GM21786 (cell line): ENCODE measurements at regions not wholly inside any gene's neighbourhood (a gene's known extent, or its start where the extent isn't known, plus 50 kb on each side); places are given as distances from the start of the nearest gene placed in this dataset.

ENCODE experiments used
- ATAC-seq: cut with Tn5 transposase; IDR thresholded peaks from one replicate; pipeline ENCODE4 v1.9.1; 2021; ENCODE audit not compliant: unreplicated experiment

DNA sequence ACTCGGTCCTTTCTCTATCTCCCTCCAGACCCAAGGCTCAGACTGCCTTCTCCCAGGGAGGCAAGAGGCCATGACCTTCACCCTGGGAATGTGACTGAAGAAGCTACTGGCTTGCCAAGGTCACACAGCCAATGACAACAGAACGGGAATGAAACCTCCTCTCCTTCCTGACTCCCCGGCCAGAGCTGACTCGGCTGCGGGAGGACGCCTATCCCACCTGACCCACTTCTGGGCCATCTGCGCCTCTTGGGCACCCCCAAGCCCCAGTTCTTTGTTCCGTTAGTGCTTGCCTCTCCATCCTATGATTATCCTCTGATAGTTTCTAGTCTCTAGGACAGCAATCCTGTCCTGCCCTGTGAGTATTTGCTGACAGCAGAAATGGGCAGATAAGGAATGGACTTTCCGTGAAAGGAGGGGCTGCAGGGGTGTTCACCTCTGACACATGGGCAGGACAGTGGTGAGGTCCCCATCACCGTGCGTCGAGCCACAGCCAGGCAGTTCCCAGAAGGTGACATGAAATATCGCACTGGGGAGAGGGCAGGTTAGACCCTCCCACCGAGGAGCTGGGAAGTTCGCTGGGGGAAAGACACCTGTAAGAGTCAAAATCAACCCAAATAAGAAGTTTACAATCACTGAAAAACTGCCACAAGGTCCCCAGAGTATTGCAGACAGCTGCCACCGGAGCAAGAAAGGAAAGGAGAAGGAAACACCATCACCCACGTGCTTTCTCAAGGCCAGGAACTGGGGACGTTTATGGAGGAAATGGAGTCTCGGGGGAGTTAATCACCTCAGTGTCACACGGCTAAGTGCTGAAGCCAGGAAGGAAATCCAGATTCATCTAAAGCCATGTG, 63.0 kb downstream of the INSIG1 start:
- ATAC-seq = no peak

DNA sequence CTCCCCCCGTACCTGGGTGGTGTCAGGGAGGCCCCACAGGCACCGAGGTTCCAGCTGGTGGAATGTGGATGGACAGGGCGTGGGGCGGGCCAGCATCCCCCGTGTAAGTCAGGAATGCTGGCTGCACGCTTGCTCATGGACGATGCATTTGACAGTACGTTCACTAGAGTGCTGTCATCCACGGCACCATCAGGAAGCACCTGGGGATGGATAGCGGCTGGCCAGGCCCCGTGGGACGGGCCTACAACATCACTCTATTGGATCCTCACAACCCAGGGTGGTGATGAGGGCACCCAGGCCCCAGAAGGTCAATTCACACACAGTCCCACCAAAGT, 63.6 kb downstream of the INSIG1 start:
- no peak for ATAC-seq

DNA sequence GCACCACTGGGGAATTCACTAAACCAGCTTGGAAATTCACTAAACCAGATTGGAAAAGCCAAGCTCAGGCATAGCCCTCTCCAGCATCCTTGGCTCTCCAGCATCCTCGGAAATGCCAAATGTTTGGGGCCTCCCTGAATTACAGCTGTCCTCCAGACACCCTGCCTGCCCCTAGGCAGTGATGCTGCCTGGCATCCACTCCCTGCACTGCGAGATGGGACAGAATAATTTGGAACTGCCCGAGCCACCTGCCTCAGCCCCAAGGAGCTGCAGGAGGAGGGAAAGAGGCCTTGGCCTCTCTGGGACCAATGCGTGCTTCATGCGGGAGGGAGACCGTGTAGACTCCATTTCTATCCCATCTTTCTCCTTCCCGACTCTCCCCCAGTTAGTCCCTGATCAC, 64.3 kb downstream of the INSIG1 start:
- no peak for ATAC-seq

DNA sequence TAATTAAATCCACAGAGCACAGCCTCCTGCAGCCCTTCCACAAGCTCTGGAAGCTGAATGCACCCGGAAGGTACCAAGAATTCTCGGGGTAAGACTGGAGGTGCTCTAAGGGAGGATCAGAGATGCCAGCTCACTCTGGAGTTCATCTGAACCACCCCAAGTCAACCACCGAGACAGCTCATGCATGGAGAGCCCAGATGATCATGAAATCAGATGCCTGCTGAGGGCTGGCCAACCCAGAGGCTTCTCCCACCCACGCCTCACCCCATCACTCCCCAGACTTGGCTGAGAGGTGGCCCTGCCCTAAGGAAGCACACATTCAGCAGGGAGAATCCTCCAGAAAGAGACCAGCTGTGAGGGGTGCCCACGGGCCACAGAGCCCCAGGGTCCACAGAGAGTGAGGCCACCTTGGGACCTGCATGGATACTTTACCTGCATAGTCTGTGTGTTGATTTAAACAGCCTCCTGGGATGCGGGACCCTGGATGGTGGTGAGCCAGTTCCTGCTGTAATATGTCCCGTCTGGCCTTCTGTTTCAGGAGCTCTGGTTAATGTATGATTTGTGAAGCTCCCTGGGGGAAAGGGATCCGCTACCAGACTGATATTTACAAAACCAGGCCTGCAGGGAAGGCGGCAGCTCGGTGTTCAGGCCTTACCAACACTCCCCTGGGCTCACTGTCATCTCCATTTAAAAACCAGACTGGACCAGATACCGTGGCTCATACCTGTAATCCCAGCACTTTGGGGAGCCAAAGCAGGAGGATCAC, 64.9 kb downstream of the INSIG1 start:
- ATAC-seq = no peak

DNA sequence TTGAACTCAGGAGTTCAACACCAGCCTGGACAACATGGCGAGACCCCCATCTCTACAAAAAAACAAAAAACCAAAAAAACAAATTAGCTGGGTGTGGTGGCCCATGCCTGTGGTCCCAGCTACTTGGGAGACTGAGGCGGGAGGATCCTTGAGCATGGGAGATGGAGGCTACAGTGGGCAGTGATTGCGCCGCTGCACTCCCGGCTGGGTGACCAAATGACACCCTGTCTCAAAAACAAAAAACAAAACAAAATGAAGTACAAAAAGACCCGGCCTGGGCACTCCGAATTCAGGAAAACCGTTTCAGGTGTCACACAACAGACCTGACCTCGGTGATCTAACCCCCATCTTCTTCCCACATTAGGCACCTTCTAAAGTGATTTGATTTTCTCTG, 65.5 kb downstream of the INSIG1 start:
- ATAC-seq = no peak

DNA sequence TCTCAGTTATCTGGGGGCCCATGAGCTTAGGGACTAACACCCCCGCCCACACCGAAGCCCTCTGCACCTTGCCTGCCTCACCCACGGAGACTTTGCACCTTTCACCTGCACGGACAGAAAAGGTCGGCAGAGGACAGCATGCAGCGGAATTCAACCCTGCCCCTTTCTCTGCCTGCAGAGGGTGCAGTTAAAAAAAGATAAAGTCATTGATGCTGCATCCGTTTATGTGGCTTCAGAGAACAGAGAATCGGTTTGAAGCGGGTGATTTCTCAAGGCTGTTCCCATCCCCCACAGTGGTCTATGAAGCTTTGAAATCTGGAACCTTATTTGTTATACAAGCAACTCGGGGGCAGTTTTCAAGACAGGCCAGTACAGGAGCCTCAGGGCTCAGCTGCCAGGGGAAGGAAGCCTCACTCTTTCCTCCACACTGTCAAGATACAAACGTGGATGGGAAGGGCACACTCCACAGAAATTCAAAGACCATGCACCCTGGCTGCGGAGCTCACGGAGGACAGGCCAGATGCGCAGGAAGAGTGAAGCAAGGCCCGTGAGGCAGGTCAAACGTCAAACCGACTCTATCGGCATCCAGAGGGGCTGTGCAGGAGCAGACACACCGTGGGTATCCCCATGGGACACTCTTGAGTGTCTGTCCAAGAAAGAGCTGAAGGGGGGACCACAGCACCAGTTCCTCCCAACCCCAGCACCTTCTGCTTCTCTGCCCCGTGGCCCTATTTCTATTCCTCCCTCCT, 66.3 kb downstream of the INSIG1 start:
- no peak for ATAC-seq

DNA sequence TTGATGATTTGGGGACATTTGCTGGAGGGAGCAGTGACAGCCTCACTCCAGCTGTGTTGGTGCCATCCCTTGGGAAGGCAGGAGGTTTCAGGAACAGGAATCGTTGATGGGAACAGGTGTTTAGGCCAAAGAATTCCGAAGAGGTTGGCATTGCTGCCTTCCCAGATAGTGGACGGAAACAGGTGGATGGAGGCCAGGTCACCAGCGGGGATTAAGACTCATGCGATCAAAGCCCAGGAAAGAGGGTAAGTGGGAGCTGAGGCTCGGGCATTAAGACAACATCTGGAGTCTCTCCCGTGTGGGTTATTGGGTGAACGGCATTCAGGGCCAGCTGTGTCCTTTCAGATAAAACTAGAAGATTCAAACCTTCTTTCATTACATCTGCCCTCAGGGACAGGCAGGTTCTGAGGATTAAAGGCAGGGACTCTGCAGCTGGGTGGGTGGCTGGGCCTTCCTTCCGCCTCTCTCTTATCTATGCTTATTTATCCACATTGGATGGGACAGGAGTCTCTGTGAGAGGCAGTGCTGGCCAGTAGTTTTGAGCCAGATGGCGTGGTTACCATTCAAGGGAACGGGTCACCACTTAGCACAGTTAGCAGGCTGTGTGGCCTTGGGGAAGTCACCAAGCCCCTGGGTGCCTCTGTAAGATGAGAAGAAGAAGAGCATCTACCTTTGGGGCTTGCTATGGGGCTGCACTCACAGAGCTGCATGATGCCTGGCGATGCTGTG, 67.6 kb downstream of the INSIG1 start:
- no peak for ATAC-seq

DNA sequence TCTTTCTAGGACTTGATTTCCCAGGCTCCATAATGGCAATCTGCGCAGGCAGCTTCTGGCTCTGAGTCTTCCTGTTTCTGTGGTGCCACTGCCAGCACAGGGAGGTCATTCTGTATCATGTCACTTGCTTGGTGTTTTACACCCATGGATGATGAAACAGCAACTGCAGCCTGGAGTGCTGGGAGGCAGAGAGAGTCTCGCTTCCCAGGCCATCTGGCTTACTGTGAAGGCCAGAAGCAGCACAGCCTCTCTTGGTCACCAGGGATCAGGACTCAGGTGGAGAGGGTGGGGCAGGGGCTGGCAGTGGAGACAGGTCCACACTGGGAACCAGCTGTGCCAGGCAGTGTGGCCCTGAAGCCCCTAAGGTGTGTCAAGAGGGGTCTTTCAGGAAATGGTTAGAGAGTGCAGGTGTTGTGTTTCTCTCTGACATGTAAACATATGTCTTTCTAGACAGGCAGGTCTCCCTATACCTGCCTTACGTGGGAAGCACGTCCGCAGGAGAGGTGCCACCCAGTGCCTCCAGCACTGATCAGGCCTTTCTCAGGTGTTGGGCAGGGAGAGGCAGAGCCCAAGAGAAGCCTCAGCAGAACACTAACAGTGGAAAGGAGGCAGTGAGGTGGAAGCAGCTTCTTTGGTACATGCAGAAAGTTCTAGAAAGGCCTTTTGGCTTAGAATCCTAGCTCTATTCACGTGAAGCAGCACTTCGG, 71.4 kb downstream of the INSIG1 start:
- no peak for ATAC-seq

DNA sequence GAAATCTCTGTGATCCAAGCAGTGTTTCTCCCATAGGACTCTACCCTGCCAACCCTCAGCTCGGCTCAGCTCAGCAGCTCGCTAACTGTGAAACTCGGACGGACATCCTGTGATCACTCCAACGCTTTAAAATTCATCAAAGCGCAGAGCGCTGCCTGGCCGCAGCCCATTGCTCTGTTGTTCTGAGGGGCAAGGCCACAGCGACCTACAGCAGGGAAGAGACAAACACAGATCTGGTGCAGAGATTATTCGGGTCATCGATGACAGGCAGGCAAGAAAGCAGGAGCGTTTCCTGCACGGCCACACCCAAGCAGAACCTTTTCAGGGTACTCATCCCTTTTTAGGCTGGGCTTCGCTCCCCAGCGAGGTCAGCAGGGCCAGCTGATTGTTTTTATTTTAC, 72.1 kb downstream of the INSIG1 start:
- no peak for ATAC-seq

DNA sequence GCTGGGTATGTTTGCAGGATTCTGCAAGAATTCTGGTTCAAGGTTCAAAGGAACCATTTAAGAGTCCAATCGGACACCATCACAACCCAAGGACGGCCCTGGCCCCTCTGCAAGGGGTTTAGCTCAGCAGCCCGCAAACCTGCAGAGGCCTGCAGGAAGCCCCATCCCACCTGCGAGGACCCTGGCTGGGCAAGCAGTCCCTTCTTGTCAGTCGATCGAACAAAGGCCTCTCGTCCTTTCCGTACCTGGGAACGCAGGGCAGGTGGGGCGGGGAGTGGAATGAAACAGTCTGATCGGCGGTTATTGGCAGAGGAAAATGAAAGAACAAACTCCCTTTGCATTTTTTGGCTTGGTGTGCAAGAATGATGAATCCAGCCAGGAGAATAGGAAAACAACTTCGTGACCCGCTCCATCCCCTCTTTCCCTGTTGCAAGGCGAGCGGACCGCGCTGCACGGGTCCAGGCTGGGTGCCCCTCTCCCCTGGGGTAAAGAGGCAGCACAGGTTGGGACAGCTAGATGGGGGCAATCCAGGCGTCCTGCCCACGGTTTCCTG, 73.7 kb downstream of the INSIG1 start:
- ATAC-seq = no peak

DNA sequence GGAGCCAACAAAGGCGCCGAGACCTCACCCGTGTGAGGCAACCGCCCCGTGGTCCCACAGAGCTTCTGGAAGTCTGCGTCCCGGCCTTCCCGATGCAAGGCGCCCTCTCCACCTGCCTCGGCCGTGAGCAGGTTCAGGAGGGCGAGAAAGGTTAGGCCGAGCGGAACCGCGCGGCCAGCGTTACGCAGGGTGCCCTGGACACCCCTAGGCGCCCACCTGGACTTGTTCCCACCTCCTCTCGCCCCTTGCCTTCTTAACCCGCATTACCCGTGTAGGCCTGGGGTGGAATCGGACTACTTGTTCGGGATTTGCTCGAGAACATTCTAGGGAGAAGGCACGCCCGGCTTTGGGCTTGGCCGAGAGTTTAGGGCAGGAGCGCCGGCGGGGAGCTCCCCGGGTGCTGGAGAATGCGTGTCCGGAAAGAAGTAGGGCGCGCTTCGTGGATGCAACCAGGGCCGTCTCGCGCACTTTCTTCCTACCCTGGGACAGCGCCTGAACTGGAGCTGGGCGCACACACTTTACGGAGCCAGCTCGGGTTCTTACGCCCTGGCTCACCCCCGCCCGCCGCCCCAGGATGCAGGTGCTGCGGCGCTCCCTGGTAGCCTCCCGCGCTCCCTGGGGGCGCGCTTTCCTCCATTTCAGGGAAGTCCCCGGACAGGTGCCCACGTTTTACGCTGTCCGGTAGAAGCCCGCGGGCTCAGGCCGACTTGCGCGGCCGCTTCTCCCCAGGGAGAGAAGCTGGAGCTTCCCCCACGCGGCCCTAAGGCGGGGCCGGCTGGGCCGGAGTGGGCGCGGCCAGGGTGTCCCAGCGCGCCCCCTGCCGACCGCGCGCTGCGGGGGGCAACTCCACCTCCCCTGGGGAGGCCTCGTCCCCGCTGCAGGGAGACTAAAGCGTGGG, 74.5 kb downstream of the INSIG1 start:
- no peak for ATAC-seq

DNA sequence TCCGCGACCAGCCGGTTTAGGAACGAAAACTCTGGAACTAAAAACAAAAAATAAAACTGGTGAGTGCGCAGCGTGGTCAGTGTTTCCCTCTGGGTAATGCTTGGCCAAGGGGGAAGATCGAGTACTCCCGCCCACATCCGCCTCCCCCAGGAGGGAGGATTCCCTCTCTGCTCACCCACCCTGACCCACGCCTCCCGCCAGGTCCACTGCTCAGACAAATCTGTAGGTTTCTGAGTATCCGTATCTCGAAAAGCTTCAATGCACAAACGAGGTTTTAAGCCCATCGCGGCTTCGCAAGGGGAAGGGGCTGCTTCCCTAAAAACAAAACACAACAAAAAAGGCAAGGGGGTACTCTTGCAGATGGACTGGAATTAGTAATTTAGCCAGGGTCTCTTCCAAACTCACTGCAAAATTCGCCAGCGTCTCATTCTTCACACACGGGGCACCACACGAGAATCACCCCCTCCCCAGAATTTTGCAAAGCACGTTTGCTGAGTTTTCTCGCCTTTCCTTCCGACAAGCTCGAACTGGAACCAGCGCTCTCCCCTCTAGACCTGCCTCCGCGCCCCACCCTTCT, 75.2 kb downstream of the INSIG1 start:
- ATAC-seq = no peak

DNA sequence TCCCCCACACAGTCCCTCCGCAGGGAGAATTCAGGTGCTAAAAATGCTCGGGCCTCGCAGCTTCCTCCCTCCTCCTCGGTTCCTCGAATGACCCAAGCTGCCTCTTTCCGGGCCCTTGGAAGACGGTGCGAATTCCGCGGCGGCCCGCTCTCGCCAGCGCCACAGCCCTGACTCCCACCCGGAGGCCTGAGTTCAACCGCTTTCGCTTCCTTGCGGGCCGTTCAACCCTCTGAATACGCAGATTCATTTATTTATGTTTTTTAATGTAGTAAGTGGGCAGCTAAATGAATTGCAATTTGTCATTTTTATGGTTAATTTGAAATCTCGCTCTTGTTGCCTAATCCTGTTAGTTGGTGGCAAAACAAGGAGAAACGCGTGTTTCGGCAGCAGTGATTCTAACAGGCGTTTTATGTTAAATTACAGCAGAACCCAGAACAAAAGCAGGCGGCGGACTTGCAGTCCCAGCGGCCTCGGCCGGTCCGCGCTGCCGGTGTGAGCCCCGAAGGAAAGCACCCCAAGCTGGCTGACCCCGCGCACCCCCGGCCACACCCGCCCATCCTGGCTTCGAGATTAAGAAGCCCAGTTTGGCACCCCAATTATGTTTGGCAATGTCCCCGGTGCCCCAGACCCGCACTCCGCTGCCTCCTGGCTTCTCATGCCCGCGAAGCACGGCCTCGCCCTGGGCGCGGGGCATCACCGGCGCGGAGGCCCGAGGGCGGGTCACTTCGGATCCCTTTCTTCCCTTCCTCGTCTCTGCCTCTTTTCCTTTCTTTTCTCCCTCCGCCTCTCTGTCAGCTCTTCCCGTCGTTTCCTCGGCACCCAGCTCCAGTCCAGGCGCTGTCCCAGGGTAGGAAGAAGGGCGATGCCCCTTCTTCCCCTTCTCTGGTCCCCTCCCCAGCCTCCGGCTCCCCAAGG, 75.9 kb downstream of the INSIG1 start:
- ATAC-seq = no peak

DNA sequence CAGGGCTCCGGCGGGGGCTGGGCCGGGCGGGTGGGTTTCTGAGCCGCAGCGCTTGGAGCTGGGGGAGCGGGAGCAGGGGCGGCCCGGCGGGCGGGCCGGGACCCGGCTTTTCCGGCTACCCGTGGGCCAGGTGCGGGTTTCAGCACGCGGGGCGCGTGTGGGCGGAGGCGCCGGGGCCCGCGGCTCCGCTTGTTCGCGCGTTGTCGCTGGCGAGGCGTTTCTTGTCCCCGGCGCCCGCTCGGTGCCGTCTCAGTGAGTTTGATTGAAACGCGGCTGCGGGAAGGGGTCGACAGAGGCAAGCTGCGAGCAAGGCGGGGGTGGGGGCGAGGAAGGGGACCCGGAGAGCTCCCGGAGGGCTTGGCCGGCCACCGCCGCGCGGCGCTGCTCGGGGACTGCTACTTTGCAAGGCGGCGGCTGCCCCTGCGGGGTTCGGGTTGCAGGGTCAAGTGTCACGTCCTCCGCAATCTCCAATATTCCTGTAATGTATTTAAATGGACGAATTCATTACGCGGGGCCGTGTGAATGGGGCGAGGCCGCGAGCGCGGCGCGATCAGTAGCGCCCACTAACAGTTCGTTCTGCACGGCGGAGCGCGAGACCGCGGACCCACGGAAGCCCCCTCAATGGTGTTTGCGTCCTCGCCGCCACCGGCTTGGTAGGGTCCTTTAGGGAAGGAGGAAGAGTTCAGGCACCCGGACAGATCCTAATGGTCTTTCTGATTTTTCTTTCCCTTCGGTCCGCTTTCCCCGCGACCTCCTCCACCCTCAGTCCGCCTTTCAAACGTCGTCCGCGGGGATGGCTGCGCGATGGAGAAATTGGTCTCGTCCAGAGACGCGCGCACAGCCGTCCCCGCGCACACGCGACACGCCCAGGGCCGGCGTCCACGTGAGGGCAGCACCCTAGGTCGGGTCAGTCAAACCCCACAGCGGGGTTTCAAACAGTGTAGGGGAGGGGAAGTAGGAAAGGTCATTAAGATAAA, 76.9 kb downstream of the INSIG1 start:
- ATAC-seq = no peak

DNA sequence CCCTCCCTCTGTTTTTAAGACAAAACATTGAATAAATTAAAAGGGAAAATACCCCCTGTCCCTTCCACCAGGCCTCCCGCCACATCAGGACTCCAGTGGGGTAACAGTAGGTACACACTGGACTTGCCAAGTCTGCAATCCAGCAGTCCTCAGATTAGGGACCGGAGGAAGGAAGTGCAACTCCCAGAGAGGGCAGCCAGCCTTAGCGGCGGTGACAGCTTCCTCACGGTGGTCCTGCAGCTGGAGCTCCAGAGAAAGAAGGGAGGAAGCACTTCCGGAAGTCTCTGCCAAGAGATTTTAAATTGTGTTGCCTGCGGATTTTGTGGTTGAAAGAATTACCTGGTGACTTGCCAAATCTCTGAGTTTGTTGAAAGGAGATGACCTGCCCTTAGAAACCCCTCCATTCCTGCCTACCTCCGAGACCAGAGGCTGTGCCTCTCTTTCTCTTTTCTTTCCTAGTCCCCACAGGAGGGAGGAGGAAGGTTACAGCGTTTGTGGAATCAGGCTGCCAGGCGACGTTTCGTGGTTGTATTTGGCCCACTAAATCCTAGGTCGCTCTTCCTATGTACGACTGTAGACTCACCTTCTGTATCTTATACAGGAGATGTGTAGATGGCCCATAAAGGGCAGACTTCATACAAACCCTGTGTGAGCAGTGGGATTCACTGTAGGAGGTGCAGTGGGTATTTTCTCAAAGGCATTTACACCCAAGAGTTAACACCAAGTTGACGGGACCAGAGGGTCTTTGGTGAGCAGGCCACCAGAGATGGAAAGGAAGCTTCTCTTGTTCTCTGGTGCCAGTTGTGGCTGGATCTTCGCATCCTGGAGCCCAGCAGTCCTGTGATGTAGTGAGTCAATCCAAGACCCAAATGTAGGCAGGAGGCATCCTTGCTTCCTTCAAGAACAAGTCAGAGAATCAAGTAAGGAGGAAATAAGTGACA, 77.9 kb downstream of the INSIG1 start:
- ATAC-seq = no peak
